K562 (cell line): ENCODE measurements at regions not wholly inside any gene's neighbourhood (a gene's known extent, or its start where the extent isn't known, plus 50 kb on each side); places are given as distances from the start of the nearest gene placed in this dataset.

Experiments
- ATAC-seq: fragments of 200-7000 bp; cut with Tn5 transposase; 3 replicates; pipeline ENCODE4 v1.9.1; 2020; ENCODE audit warnings: moderate library complexity
- BruUV-seq: library from RNA; stranded (reverse); fragments of 400-500 nt; replicated peaks from 2 replicates; lab custom pipeline; 2021; lab: Mats Ljungman, UMichigan
- CTCF ChIA-PET: fragments of 300-600 bp; formaldehyde crosslinking; extraction: SDS; loops from one replicate; lab custom pipeline; 2021; ENCODE audit warnings: low intra/inter-chr PET ratio; lab: Yijun Ruan, JAX
- POLR2A ChIA-PET: fragments of 300-600, 350-650 bp; sonication (Branson Sonifier 250); formaldehyde crosslinking; extraction: SDS; loops from one replicate; lab custom pipeline; 2021; ENCODE audit warnings: antibody characterized with exemption, inconsistent platforms; lab: Yijun Ruan, JAX
- DNase-seq, 4 experiments: peaks; one replicate each; pipeline versions ENCODE4 v3.0.0 to v3.0.0-alpha.2; 2011 to 2018; ENCODE audit warnings: low spot score in 3 of 4, mixed read lengths in 3 of 4; ENCODE audit errors: extremely low read depth in 1 of 4
- FAIRE-seq: peaks from 2 replicates; lab custom pipeline; 2011; peaks lifted over from hg19 to GRCh38; lab: Jason Lieb, UNC
- H2AFZ ChIP-seq: 2 replicates; pipeline ENCODE4 v1.6.0; 2011; ENCODE audit warnings: low read depth, low read length, control low read depth, inconsistent platforms
- H3K27ac ChIP-seq: fragments of 200-600 bp; 3 replicates; pipeline ENCODE4 v1.8.0; 2011; ENCODE audit warnings: low read depth, mild to moderate bottlenecking, control low read depth, inconsistent platforms, low read length, moderate library complexity, mixed read lengths; ENCODE audit errors: extremely low read depth
- H3K27me3 ChIP-seq, 2 experiments: fragments of 300-600 bp in 1 of 2; 2 replicates in 1 of 2; 3 replicates in 1 of 2; pipeline versions ENCODE4 v1.6.0 to v1.8.0; 2011; ENCODE audit warnings: inconsistent platforms in 2 of 2, low read length in 2 of 2, mild to moderate bottlenecking in 1 of 2, mixed read lengths in 1 of 2, moderate library complexity in 1 of 2; ENCODE audit not compliant: control insufficient read depth in 2 of 2, insufficient read depth in 2 of 2
- H3K36me3 ChIP-seq: fragments of 300-600 bp; 3 replicates; pipeline ENCODE4 v1.8.0; 2011; ENCODE audit warnings: mild to moderate bottlenecking, low read length, inconsistent platforms; ENCODE audit not compliant: control insufficient read depth, insufficient read depth
- H3K4me1 ChIP-seq, 2 experiments: fragments of 200-600 bp in 1 of 2; replicated peaks in 1 of 2; 2 replicates in 1 of 2; 3 replicates in 1 of 2; pipeline versions ENCODE4 v1.5.1 to v1.8.0; 2011; ENCODE audit warnings: inconsistent platforms in 2 of 2, low read length in 2 of 2, mild to moderate bottlenecking in 1 of 2, mixed read lengths in 1 of 2, moderate library complexity in 1 of 2; ENCODE audit not compliant: control insufficient read depth in 2 of 2, insufficient read depth in 2 of 2
- H3K4me2 ChIP-seq: 2 replicates; pipeline ENCODE4 v1.6.1; 2011; ENCODE audit warnings: low read length, control low read depth, inconsistent platforms, mixed read lengths; ENCODE audit not compliant: insufficient read depth
- H3K4me3 ChIP-seq: fragments of 200-600 bp; sonication (generic), shearing (Covaris generic); 2 replicates; pipeline ENCODE4 v1.5.1; 2016; ENCODE audit warnings: control low read depth, inconsistent platforms
- H3K79me2 ChIP-seq: fragments of 200-600 bp; 3 replicates; pipeline ENCODE4 v1.8.0; 2011; ENCODE audit warnings: low read length, inconsistent platforms; ENCODE audit not compliant: control insufficient read depth, insufficient read depth
- H3K9ac ChIP-seq, 2 experiments: 2 replicates each; pipeline versions ENCODE4 v1.6.0 to v1.6.1; 2011; ENCODE audit warnings: low read depth in 2 of 2, low read length in 2 of 2, control low read depth in 1 of 2, inconsistent platforms in 1 of 2, mild to moderate bottlenecking in 1 of 2, mixed read lengths in 1 of 2; ENCODE audit not compliant: insufficient read depth in 1 of 2
- H3K9me1 ChIP-seq: one replicate; pipeline ENCODE4 v1.6.0; 2011; ENCODE audit warnings: inconsistent platforms, mild to moderate bottlenecking, low read length, moderate library complexity; ENCODE audit not compliant: control insufficient read depth, insufficient read depth
- H3K9me3 ChIP-seq: replicated peaks from 2 replicates; pipeline ENCODE4 v1.5.1; 2011; ENCODE audit warnings: low read depth, low read length, inconsistent platforms; ENCODE audit not compliant: control insufficient read depth, insufficient read depth
- H4K20me1 ChIP-seq: replicated peaks from 2 replicates; pipeline ENCODE4 v1.6.1; 2011; ENCODE audit warnings: low read length, inconsistent platforms, mixed read lengths; ENCODE audit not compliant: control insufficient read depth, insufficient read depth
- ATF1 ChIP-seq, 2 experiments: fragments of 450-650 bp in 1 of 2; IDR thresholded peaks; 2 replicates each; pipeline ENCODE4 v1.6.1; 2016; ENCODE audit warnings: missing compliant biosample characterization in 1 of 2, missing genetic modification characterization in 1 of 2
- BRF1 ChIP-seq: IDR thresholded peaks from 3 replicates; pipeline ENCODE4 v1.6.1; 2011; ENCODE audit warnings: borderline replicate concordance, mild to moderate bottlenecking; ENCODE audit not compliant: insufficient read length; ENCODE audit errors: extremely low read depth
- HNRNPH1 ChIP-seq: fragments of 200-400 bp; formaldehyde crosslinking; optimal IDR thresholded peaks from 2 replicates; pipeline ENCODE3; 2017; ENCODE audit warnings: low read depth, mild to moderate bottlenecking, low read length, moderate library complexity
- PCBP2 ChIP-seq: fragments of 200-400 bp; formaldehyde crosslinking; IDR thresholded peaks from 2 replicates; pipeline ENCODE4 v1.6.1; 2018; ENCODE audit warnings: low read length, low read depth, mild to moderate bottlenecking, moderate library complexity; ENCODE audit not compliant: poor library complexity, severe bottlenecking
- PHB ChIP-seq: fragments of 250-450 bp; sonication (Bioruptor Pico); IDR thresholded peaks from 2 replicates; pipeline ENCODE4 v1.5.0; 2021
- POLR2G ChIP-seq: fragments of 200-400 bp; formaldehyde crosslinking; IDR thresholded peaks from 2 replicates; pipeline ENCODE4 v1.6.1; 2017; ENCODE audit warnings: low read depth, mild to moderate bottlenecking, antibody characterized with exemption, low read length, moderate library complexity
- RBM15 ChIP-seq: fragments of 200-400 bp; formaldehyde crosslinking; IDR thresholded peaks from 2 replicates; pipeline ENCODE4 v1.6.1; 2018; ENCODE audit warnings: mild to moderate bottlenecking, low read length, moderate library complexity; ENCODE audit not compliant: insufficient read depth
- SNRNP70 ChIP-seq: fragments of 200-400 bp; formaldehyde crosslinking; optimal IDR thresholded peaks from 2 replicates; pipeline ENCODE3; 2017; ENCODE audit warnings: low read depth, low read length
- TAF1 ChIP-seq: IDR thresholded peaks from 2 replicates; pipeline ENCODE4 v1.6.1; 2011; ENCODE audit warnings: mild to moderate bottlenecking, low read length, moderate library complexity; ENCODE audit not compliant: insufficient read depth, control insufficient read depth, severe bottlenecking; ENCODE audit errors: extremely low read depth
- ZNF778 ChIP-seq: fragments of 450-650 bp; formaldehyde crosslinking; IDR thresholded peaks from 2 replicates; pipeline ENCODE4 v1.4.0; 2020; ENCODE audit warnings: mild to moderate bottlenecking, moderate library complexity
- WGBS: fragments of 100-300 bp; shearing (Covaris generic); methylation state at CpG from one replicate; pipeline ENCODE4 v1.1.6; 2016; ENCODE audit warnings: low coverage, mixed read lengths; ENCODE audit not compliant: insufficient coverage; ENCODE audit errors: missing lambda C conversion rate; 5-methylcytosine and 5-hydroxymethylcytosine counted together
- in situ Hi-C: fragments of 300-500 bp; cut with MboI; formaldehyde crosslinking; loops from 4 replicates; pipeline ENCODE4 v1.15.0; 2018; ENCODE audit warnings: inconsistent platforms, mixed read lengths
- intact Hi-C: fragments of 100-400 bp; cut with micrococcal nuclease; formaldehyde crosslinking; loops from 2 replicates; pipeline ENCODE4 v1.14.2; 2022
- TF ChIP-seq, protein P1 (sequence below): fragments of 250-450 bp; sonication (Bioruptor Pico); IDR thresholded peaks from 2 replicates; pipeline ENCODE4 v1.9.0; 2021; ENCODE audit warnings: mild to moderate bottlenecking
- TF ChIP-seq, protein P2 (sequence below): sonication (generic); formaldehyde crosslinking; IDR thresholded peaks from 2 replicates; pipeline ENCODE4 v1.8.0; 2023; ENCODE audit warnings: mild to moderate bottlenecking, missing genetic modification reagents
- TF ChIP-seq, protein P3 (sequence below): fragments of 450-650 bp; IDR thresholded peaks from 2 replicates; pipeline ENCODE4 v1.6.1; 2016
- TF ChIP-seq, protein P4 (sequence below): fragments of 450-650 bp; IDR thresholded peaks from 2 replicates; pipeline ENCODE4 v1.6.1; 2017; ENCODE audit warnings: antibody characterized with exemption, mild to moderate bottlenecking

DNA sequence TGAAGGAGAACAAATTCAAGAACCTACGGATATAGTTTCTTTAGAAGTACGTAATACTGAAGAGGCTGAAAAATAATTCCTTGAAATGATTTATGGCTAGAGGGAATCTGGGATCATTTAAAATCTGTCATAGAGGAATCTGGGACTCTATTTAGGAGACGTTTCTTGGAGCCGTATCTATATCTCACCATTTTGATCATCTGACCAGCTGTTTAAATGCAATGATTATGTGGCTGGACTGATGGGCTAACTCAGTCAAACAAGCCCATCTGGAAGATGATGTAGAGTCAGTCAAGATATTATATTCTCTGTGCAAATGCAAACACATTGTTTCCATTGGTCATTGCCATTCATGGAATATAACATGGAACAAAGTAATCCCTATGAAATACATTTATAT lies 467.7 kb upstream of the ZFHX3 start:
- no peaks in the 10 kb centered on the region for H3K27me3 ChIP-seq
- no peaks in the 10 kb centered on the region for H3K79me2 ChIP-seq
- whole genome bisulfite sequencing: 0% methylated on average over 4 of the region's 4 CpGs
- FAIRE-seq: no peak
- intact Hi-C loops: no loop called here
- no peak overlapping the region for H3K27ac ChIP-seq
- POLR2A ChIA-PET: no interaction called here
- H3K9me1 ChIP-seq: no peaks in the 10 kb centered on the region
- no peak for TF ChIP-seq PCBP2
- TF ChIP-seq ATF1 (CRISPR knock-in tag; IDR thresholded peaks at IDR 0.05): no peak
- TF ChIP-seq ATF1 (tag; IDR thresholded peaks at IDR 0.05): no peak
- no peak for TF ChIP-seq ZNF778 (CRISPR knock-in tag)
- TF ChIP-seq, protein P1, sequence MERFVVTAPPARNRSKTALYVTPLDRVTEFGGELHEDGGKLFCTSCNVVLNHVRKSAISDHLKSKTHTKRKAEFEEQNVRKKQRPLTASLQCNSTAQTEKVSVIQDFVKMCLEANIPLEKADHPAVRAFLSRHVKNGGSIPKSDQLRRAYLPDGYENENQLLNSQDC (CRISPR knock-in tag): no peak
- no peak for TF ChIP-seq BRF1
- no peak for TF ChIP-seq HNRNPH1
- no peak for TF ChIP-seq TAF1
- no peak for TF ChIP-seq POLR2G
- TF ChIP-seq RBM15: no peak
- TF ChIP-seq, protein P2, sequence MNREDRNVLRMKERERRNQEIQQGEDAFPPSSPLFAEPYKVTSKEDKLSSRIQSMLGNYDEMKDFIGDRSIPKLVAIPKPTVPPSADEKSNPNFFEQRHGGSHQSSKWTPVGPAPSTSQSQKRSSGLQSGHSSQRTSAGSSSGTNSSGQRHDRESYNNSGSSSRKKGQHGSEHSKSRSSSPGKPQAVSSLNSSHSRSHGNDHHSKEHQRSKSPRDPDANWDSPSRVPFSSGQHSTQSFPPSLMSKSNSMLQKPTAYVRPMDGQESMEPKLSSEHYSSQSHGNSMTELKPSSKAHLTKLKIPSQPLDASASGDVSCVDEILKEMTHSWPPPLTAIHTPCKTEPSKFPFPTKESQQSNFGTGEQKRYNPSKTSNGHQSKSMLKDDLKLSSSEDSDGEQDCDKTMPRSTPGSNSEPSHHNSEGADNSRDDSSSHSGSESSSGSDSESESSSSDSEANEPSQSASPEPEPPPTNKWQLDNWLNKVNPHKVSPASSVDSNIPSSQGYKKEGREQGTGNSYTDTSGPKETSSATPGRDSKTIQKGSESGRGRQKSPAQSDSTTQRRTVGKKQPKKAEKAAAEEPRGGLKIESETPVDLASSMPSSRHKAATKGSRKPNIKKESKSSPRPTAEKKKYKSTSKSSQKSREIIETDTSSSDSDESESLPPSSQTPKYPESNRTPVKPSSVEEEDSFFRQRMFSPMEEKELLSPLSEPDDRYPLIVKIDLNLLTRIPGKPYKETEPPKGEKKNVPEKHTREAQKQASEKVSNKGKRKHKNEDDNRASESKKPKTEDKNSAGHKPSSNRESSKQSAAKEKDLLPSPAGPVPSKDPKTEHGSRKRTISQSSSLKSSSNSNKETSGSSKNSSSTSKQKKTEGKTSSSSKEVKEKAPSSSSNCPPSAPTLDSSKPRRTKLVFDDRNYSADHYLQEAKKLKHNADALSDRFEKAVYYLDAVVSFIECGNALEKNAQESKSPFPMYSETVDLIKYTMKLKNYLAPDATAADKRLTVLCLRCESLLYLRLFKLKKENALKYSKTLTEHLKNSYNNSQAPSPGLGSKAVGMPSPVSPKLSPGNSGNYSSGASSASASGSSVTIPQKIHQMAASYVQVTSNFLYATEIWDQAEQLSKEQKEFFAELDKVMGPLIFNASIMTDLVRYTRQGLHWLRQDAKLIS (CRISPR knock-in tag): no peak
- no peak for TF ChIP-seq SNRNP70
- no peak for TF ChIP-seq PHB
- TF ChIP-seq, protein P3, sequence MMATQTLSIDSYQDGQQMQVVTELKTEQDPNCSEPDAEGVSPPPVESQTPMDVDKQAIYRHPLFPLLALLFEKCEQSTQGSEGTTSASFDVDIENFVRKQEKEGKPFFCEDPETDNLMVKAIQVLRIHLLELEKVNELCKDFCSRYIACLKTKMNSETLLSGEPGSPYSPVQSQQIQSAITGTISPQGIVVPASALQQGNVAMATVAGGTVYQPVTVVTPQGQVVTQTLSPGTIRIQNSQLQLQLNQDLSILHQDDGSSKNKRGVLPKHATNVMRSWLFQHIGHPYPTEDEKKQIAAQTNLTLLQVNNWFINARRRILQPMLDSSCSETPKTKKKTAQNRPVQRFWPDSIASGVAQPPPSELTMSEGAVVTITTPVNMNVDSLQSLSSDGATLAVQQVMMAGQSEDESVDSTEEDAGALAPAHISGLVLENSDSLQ: no peak
- TF ChIP-seq, protein P4, sequence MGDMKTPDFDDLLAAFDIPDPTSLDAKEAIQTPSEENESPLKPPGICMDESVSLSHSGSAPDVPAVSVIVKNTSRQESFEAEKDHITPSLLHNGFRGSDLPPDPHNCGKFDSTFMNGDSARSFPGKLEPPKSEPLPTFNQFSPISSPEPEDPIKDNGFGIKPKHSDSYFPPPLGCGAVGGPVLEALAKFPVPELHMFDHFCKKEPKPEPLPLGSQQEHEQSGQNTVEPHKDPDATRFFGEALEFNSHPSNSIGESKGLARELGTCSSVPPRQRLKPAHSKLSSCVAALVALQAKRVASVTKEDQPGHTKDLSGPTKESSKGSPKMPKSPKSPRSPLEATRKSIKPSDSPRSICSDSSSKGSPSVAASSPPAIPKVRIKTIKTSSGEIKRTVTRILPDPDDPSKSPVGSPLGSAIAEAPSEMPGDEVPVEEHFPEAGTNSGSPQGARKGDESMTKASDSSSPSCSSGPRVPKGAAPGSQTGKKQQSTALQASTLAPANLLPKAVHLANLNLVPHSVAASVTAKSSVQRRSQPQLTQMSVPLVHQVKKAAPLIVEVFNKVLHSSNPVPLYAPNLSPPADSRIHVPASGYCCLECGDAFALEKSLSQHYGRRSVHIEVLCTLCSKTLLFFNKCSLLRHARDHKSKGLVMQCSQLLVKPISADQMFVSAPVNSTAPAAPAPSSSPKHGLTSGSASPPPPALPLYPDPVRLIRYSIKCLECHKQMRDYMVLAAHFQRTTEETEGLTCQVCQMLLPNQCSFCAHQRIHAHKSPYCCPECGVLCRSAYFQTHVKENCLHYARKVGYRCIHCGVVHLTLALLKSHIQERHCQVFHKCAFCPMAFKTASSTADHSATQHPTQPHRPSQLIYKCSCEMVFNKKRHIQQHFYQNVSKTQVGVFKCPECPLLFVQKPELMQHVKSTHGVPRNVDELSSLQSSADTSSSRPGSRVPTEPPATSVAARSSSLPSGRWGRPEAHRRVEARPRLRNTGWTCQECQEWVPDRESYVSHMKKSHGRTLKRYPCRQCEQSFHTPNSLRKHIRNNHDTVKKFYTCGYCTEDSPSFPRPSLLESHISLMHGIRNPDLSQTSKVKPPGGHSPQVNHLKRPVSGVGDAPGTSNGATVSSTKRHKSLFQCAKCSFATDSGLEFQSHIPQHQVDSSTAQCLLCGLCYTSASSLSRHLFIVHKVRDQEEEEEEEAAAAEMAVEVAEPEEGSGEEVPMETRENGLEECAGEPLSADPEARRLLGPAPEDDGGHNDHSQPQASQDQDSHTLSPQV: no peak
- TF ChIP-seq, all 486 proteins: peak for 0
- Histone ChIP-seq H3K4me3 (no peak overlapping the region), H3K9ac (no peak overlapping the region), H3K4me2 (no peak overlapping the region), H3K4me1 (no peaks in the 10 kb centered on the region), H2AFZ (no peak overlapping the region), H3K36me3 (no peaks in the 10 kb centered on the region), H4K20me1 (no peaks in the 10 kb centered on the region; the same call in 1 of the 2 replicates), H3K9me3 (no peaks in the 10 kb centered on the region)
- ATAC-seq (no peak), DNase-seq (no peak)
- CTCF ChIA-PET: no interaction called here
- in situ Hi-C loops: no loop called here
- BruUV-seq: no TSS peak
